RWPE1 (cell line): ENCODE measurements at regions not wholly inside any gene's neighbourhood (a gene's known extent, or its start where the extent isn't known, plus 50 kb on each side); places are given as distances from the start of the nearest gene placed in this dataset.

Source experiments
- CTCF ChIA-PET: fragments of 350-600 bp; sonication (Branson Sonifier 250); formaldehyde crosslinking; extraction: SDS; loops from one replicate; lab custom pipeline; 2021; lab: Yijun Ruan, JAX
- POLR2A ChIA-PET: fragments of 400-600 bp; formaldehyde crosslinking; extraction: SDS; loops from one replicate; lab custom pipeline; 2020; ENCODE audit warnings: antibody characterized with exemption; ENCODE audit not compliant: low non-redundant PET; lab: Yijun Ruan, JAX
- DNase-seq: peaks from one replicate; pipeline ENCODE4 v3.0.0; 2012; ENCODE audit warnings: low spot score
- H3K27ac ChIP-seq: fragments of 450-650 bp; 2 replicates; pipeline ENCODE4 v1.5.1; 2017
- CTCF ChIP-seq: fragments of 450-650 bp; conservative IDR thresholded peaks from 2 replicates; pipeline ENCODE4 v1.5.1; 2017; ENCODE audit warnings: low read depth, mild to moderate bottlenecking

GRCh38 chr3:181052256-181052655 lies 62.7 kb upstream of the DNAJC19 start:
- no peak for TF ChIP-seq CTCF
- CTCF ChIA-PET = no interaction called here
- no peak for DNase-seq
- POLR2A ChIA-PET = interaction anchor here (0.7 kb wide), 1 partner anchor 439 kb away, joined by 3 read pairs; no protein-coding TSS in a partner anchor
- no peak overlapping the region for H3K27ac ChIP-seq

- ChIA-PET CTCF (no interaction called here), POLR2A (no interaction called here)
- no peak for TF ChIP-seq CTCF
- no peak for DNase-seq
- no peak overlapping the region for H3K27ac ChIP-seq
Observed at GRCh38 chr3:181050738-181051137, 61.2 kb upstream of the DNAJC19 start.

GRCh38 chr3:181040030-181040429 lies 50.5 kb upstream of the DNAJC19 start:
- no peak for DNase-seq
- POLR2A ChIA-PET = no interaction called here

More at GRCh38 chr3:181040030-181040429, 50.5 kb upstream of the DNAJC19 start:
- TF ChIP-seq CTCF = no peak
- no peak overlapping the region for H3K27ac ChIP-seq
- CTCF ChIA-PET = no interaction called here
